ENCODE measurements at regions not wholly inside any gene's neighbourhood (a gene's known extent, or its start where the extent isn't known, plus 50 kb on each side); places are given as distances from the start of the nearest gene placed in this dataset.

DNA sequence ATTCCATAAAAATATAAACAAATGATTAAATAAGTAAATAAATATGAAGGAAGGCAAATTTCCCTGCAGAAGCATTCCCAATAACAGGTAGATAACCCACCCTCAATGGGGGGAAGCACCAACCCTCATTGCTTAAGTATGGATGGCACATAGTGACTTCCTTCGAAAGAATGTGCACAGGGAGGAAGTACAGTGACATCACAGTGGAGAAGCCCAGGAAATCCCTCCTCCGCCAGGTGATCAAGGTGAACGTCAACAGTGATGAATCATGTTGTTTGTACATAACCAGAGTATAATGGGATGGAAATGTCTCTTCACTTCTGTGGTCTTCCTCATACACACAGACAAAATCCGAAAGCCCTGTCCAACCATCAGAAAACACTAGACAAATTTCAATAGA lies 267.9 kb downstream of the THBS2 start:
- Mint-ChIP-seq H3K9me3 (no peaks in the 10 kb centered on the region), H3K27me3 (ENCODE audit: low read depth) (peaks cover 2% of the 10 kb centered on the region), H3K27ac (ENCODE audit: unreplicated experiment) (no peak overlapping the region), H3K4me1 (no peaks in the 10 kb centered on the region), H3K4me3 (no peak overlapping the region), H3K36me3 (ENCODE audit: low read depth) (no peaks in the 10 kb centered on the region)
- TF ChIP-seq, protein P1, sequence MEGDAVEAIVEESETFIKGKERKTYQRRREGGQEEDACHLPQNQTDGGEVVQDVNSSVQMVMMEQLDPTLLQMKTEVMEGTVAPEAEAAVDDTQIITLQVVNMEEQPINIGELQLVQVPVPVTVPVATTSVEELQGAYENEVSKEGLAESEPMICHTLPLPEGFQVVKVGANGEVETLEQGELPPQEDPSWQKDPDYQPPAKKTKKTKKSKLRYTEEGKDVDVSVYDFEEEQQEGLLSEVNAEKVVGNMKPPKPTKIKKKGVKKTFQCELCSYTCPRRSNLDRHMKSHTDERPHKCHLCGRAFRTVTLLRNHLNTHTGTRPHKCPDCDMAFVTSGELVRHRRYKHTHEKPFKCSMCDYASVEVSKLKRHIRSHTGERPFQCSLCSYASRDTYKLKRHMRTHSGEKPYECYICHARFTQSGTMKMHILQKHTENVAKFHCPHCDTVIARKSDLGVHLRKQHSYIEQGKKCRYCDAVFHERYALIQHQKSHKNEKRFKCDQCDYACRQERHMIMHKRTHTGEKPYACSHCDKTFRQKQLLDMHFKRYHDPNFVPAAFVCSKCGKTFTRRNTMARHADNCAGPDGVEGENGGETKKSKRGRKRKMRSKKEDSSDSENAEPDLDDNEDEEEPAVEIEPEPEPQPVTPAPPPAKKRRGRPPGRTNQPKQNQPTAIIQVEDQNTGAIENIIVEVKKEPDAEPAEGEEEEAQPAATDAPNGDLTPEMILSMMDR (conservative IDR thresholded peaks at IDR 0.05): no peak
- DNase-seq (ENCODE audit: low read depth, low spot score): no peak

GRCh38 chr6:168983925-168984324 lies 269.7 kb downstream of the THBS2 start:
- TF ChIP-seq, protein P1 (conservative IDR thresholded peaks at IDR 0.05): no peak
- H3K4me3 Mint-ChIP-seq: no peak overlapping the region
- no peaks in the 10 kb centered on the region for H3K4me1 Mint-ChIP-seq
- peaks cover 5% of the 10 kb centered on the region for H3K9me3 Mint-ChIP-seq
- peaks cover 2% of the 10 kb centered on the region for H3K27me3 Mint-ChIP-seq (ENCODE audit: low read depth)
- no peaks in the 10 kb centered on the region for H3K36me3 Mint-ChIP-seq (ENCODE audit: low read depth)
- no peak for DNase-seq (ENCODE audit: low read depth, low spot score)
- no peak overlapping the region for H3K27ac Mint-ChIP-seq (ENCODE audit: unreplicated experiment)

DNA sequence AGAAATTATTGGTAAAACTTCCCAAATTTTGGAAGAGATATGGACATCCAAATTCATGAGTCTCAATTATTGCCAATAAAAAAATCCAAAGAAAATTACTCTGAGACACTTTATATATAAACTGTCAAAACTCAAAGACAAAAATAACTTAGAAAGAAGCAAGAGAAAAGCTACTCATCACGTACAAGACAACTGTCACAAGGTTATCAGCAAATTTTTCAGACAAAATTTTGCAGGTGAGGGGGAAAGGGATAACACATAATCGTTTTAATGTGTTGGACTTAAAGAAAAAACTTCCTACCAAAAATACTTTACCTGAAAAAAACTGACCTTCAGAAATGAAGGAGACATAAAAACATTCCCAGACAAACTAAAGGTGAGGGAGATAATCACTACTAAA lies 272.5 kb downstream of the THBS2 start:
- Mint-ChIP-seq H3K4me1 (no peaks in the 10 kb centered on the region), H3K36me3 (ENCODE audit: low read depth) (no peaks in the 10 kb centered on the region), H3K9me3 (peaks cover 5% of the 10 kb centered on the region), H3K4me3 (no peak overlapping the region), H3K27me3 (ENCODE audit: low read depth) (peaks cover 2% of the 10 kb centered on the region), H3K27ac (ENCODE audit: unreplicated experiment) (no peak overlapping the region)
- TF ChIP-seq, protein P1 (conservative IDR thresholded peaks at IDR 0.05): no peak
- no peak for DNase-seq (ENCODE audit: low read depth, low spot score)

DNA sequence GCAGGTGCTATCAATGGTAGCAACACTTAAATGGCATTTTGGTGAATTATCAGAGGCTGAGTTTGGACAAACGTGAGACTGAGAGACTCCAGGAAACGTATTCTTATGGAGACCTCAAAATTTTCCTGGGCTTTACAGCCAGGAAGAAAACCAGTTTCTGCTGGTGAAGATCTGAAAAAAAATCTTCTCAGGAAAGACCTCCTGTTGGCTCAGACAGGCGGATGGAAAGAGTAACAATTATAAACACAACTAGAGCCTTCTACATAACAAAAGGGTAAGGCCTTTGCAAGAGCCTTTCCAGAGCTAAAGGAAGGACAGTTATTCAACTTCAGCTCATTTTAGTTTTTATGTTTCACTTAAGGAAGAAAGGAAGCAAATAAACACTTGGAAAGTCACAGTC lies 274.4 kb downstream of the THBS2 start:
- TF ChIP-seq, protein P1 (conservative IDR thresholded peaks at IDR 0.05): no peak
- no peak for DNase-seq (ENCODE audit: low read depth, low spot score)
- peaks cover 5% of the 10 kb centered on the region for H3K9me3 Mint-ChIP-seq
- no peak overlapping the region for H3K4me3 Mint-ChIP-seq
- H3K27me3 Mint-ChIP-seq (ENCODE audit: low read depth): peaks cover 2% of the 10 kb centered on the region
- no peak overlapping the region for H3K27ac Mint-ChIP-seq (ENCODE audit: unreplicated experiment)
- H3K36me3 Mint-ChIP-seq (ENCODE audit: low read depth): no peaks in the 10 kb centered on the region
- no peaks in the 10 kb centered on the region for H3K4me1 Mint-ChIP-seq

DNA sequence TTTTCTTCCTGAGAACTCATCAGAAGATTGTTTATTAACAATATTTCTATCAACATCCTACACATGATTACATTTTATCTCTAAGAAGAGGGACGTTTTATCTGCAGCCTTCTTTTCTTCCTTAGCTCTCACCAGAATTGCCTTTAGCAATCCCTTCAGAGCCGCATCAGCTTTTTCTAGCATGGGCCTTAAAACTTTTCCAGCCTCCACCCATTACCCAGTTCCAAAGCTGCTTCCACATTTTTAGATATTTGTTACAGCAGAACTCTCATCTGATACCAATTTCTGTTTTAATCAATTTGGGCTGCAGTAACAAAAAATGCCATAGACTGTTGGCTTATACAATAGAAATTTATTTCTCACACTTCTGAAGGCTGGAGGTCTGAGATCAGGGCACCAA lies 281.5 kb downstream of the THBS2 start:
- Mint-ChIP-seq H3K36me3 (ENCODE audit: low read depth) (no peaks in the 10 kb centered on the region), H3K4me3 (no peak overlapping the region), H3K4me1 (no peaks in the 10 kb centered on the region), H3K27ac (ENCODE audit: unreplicated experiment) (no peak overlapping the region), H3K27me3 (ENCODE audit: low read depth) (no peaks in the 10 kb centered on the region), H3K9me3 (peaks cover 3% of the 10 kb centered on the region)
- TF ChIP-seq, protein P1 (conservative IDR thresholded peaks at IDR 0.05): no peak
- no peak for DNase-seq (ENCODE audit: low read depth, low spot score)

DNA sequence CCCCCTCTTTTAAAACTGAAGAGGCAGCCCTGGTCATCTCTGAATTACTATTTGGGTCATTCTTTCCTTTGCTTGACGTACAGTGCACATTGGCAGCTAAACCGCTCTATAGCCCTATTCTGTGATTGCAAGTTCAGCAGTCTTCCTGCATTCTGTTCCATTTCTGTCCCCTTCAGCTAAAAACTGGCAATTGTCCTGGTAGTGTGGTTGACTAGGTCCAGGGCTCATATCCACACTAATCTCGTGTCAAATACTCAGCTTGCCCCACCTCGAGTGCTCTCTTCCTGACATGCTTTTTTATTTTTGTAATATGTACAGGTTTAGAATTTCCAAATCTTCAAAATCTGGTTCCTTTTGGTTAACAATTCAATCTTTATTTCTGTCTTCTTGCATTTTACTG lies 282.1 kb downstream of the THBS2 start:
- TF ChIP-seq, protein P1 (conservative IDR thresholded peaks at IDR 0.05): no peak
- H3K27ac Mint-ChIP-seq (ENCODE audit: unreplicated experiment): no peak overlapping the region
- H3K9me3 Mint-ChIP-seq: peaks cover 3% of the 10 kb centered on the region
- DNase-seq (ENCODE audit: low read depth, low spot score): no peak
- H3K4me3 Mint-ChIP-seq: no peak overlapping the region
- H3K4me1 Mint-ChIP-seq: no peaks in the 10 kb centered on the region
- no peaks in the 10 kb centered on the region for H3K36me3 Mint-ChIP-seq (ENCODE audit: low read depth)
- H3K27me3 Mint-ChIP-seq (ENCODE audit: low read depth): no peaks in the 10 kb centered on the region

Data from neural crest cell (in vitro differentiated cells).